Activated naive CD4-positive, alpha-beta T cell treated with anti-CD3 and anti-CD28 coated beads for 36 hours (primary cell): ENCODE measurements at regions not wholly inside any gene's neighbourhood (a gene's known extent, or its start where the extent isn't known, plus 50 kb on each side); places are given as distances from the start of the nearest gene placed in this dataset.

ENCODE experiments used
- CTCF ChIA-PET: fragments of 350-600 bp; sonication (Branson Sonifier 250); formaldehyde crosslinking; loops from one replicate; lab custom pipeline; 2021; ENCODE audit warnings: antibody characterized with exemption; lab: Charles Lee
- DNase-seq: peaks from one replicate; pipeline ENCODE4 v3.0.0-alpha.2; 2020
- H3K27ac Mint-ChIP-seq: one replicate; pipeline ENCODE4 v1.8.0; 2021; ENCODE audit warnings: mild to moderate bottlenecking, mixed read lengths
- H3K27me3 Mint-ChIP-seq: one replicate; pipeline ENCODE4 v1.8.0; 2021; ENCODE audit warnings: low read depth, mixed read lengths
- H3K36me3 Mint-ChIP-seq: one replicate; pipeline ENCODE4 v1.8.0; 2021; ENCODE audit warnings: low read depth, mixed read lengths
- H3K4me1 Mint-ChIP-seq: one replicate; pipeline ENCODE4 v1.8.0; 2021; ENCODE audit warnings: low read depth, mixed read lengths
- H3K4me3 Mint-ChIP-seq: one replicate; pipeline ENCODE4 v1.8.0; 2021; ENCODE audit warnings: mild to moderate bottlenecking, moderate library complexity, mixed read lengths
- H3K9me3 Mint-ChIP-seq: one replicate; pipeline ENCODE4 v1.8.0; 2021; ENCODE audit warnings: mixed read lengths
- intact Hi-C: fragments of 100-400 bp; cut with micrococcal nuclease; formaldehyde crosslinking; loops from one replicate; pipeline ENCODE4 v1.15.1; 2023

GRCh38 chr14:43903209-43903608 lies 603.9 kb downstream of the FSCB start:
- CTCF ChIA-PET, result no interaction called here
- Mint-ChIP-seq H3K4me3 (no peak overlapping the region), H3K36me3 (no peaks in the 10 kb centered on the region), H3K4me1 (no peaks in the 10 kb centered on the region), H3K27ac (no peak overlapping the region), H3K27me3 (no peaks in the 10 kb centered on the region), H3K9me3 (peaks cover 2% of the 10 kb centered on the region)
- no peak for DNase-seq
- intact Hi-C loops, result no loop called here

- intact Hi-C loops, result no loop called here
- CTCF ChIA-PET, result no interaction called here
- DNase-seq, result no peak
- H3K4me1 Mint-ChIP-seq, result no peaks in the 10 kb centered on the region
- no peaks in the 10 kb centered on the region for H3K27me3 Mint-ChIP-seq
- H3K9me3 Mint-ChIP-seq, result peaks cover 2% of the 10 kb centered on the region
- no peak overlapping the region for H3K27ac Mint-ChIP-seq
- H3K4me3 Mint-ChIP-seq, result no peak overlapping the region
- no peaks in the 10 kb centered on the region for H3K36me3 Mint-ChIP-seq
These were observed 605.0 kb downstream of the FSCB start for GRCh38 chr14:43901911-43902673.

- H3K9me3 Mint-ChIP-seq, result no peaks in the 10 kb centered on the region
- H3K36me3 Mint-ChIP-seq, result no peaks in the 10 kb centered on the region
- no peaks in the 10 kb centered on the region for H3K4me1 Mint-ChIP-seq
- DNase-seq, result no peak
- intact Hi-C loops, result no loop called here
- CTCF ChIA-PET, result interaction anchor here (0.6 kb wide), 1 partner anchor 17 kb away, joined by 3 read pairs; no protein-coding TSS in a partner anchor
- H3K27me3 Mint-ChIP-seq, result no peaks in the 10 kb centered on the region
- H3K27ac Mint-ChIP-seq, result no peak overlapping the region
- no peak overlapping the region for H3K4me3 Mint-ChIP-seq
These were observed 606.9 kb downstream of the FSCB start for GRCh38 chr14:43900173-43900655.

GRCh38 chr14:43898687-43899086 lies 608.4 kb downstream of the FSCB start:
- no peaks in the 10 kb centered on the region for H3K27me3 Mint-ChIP-seq
- H3K4me1 Mint-ChIP-seq, result no peaks in the 10 kb centered on the region
- H3K9me3 Mint-ChIP-seq, result no peaks in the 10 kb centered on the region
- no peak overlapping the region for H3K27ac Mint-ChIP-seq
- DNase-seq, result no peak
- no peaks in the 10 kb centered on the region for H3K36me3 Mint-ChIP-seq
- no peak overlapping the region for H3K4me3 Mint-ChIP-seq
- intact Hi-C loops, result no loop called here
- CTCF ChIA-PET, result interaction anchor here (0.9 kb wide), 2 partner anchors 12 to 15 kb away, joined by 3 read pairs; no protein-coding TSS in a partner anchor

GRCh38 chr14:43896044-43896443 lies 611.0 kb downstream of the FSCB start:
- Mint-ChIP-seq H3K27ac (no peak overlapping the region), H3K36me3 (no peaks in the 10 kb centered on the region), H3K4me3 (no peak overlapping the region), H3K4me1 (no peaks in the 10 kb centered on the region), H3K27me3 (no peaks in the 10 kb centered on the region), H3K9me3 (no peaks in the 10 kb centered on the region)
- intact Hi-C loops, result no loop called here
- CTCF ChIA-PET, result no interaction called here
- no peak for DNase-seq

GRCh38 chr14:43894534-43894933 lies 612.5 kb downstream of the FSCB start:
- intact Hi-C loops, result loop anchor here (5.0 kb wide), 1 partner anchor 1672 kb away; no protein-coding TSS in a partner anchor
- DNase-seq, result no peak
- no peaks in the 10 kb centered on the region for H3K27me3 Mint-ChIP-seq
- CTCF ChIA-PET, result interaction anchor here (0.5 kb wide), 1 partner anchor 85 kb away, joined by 4 read pairs; no protein-coding TSS in a partner anchor
- H3K9me3 Mint-ChIP-seq, result no peaks in the 10 kb centered on the region
- no peaks in the 10 kb centered on the region for H3K4me1 Mint-ChIP-seq
- no peak overlapping the region for H3K27ac Mint-ChIP-seq
- H3K36me3 Mint-ChIP-seq, result no peaks in the 10 kb centered on the region
- no peak overlapping the region for H3K4me3 Mint-ChIP-seq

- intact Hi-C loops, result no loop called here
- CTCF ChIA-PET, result no interaction called here
- Mint-ChIP-seq H3K36me3 (no peaks in the 10 kb centered on the region), H3K27me3 (no peaks in the 10 kb centered on the region), H3K27ac (no peak overlapping the region), H3K4me1 (no peaks in the 10 kb centered on the region), H3K4me3 (no peak overlapping the region), H3K9me3 (no peaks in the 10 kb centered on the region)
- DNase-seq, result no peak
These were observed 619.6 kb downstream of the FSCB start for GRCh38 chr14:43887523-43887922.

- CTCF ChIA-PET, result no interaction called here
These were observed 629.6 kb downstream of the FSCB start for GRCh38 chr14:43877351-43877960.

GRCh38 chr14:43872752-43873655 lies 634.1 kb downstream of the FSCB start:
- intact Hi-C loops, result no loop called here
- no peak for DNase-seq
- no peaks in the 10 kb centered on the region for H3K27me3 Mint-ChIP-seq
- no peaks in the 10 kb centered on the region for H3K4me1 Mint-ChIP-seq
- H3K27ac Mint-ChIP-seq, result no peak overlapping the region
- H3K36me3 Mint-ChIP-seq, result no peaks in the 10 kb centered on the region
- peaks cover 2% of the 10 kb centered on the region for H3K9me3 Mint-ChIP-seq
- CTCF ChIA-PET, result no interaction called here
- H3K4me3 Mint-ChIP-seq, result no peak overlapping the region

More at GRCh38 chr14:43877351-43877960, 629.6 kb downstream of the FSCB start:
- Mint-ChIP-seq H3K27ac (no peak overlapping the region), H3K27me3 (no peaks in the 10 kb centered on the region), H3K4me3 (no peak overlapping the region), H3K4me1 (no peaks in the 10 kb centered on the region), H3K9me3 (peaks cover 2% of the 10 kb centered on the region), H3K36me3 (no peaks in the 10 kb centered on the region)
- DNase-seq, result no peak
- intact Hi-C loops, result no loop called here

GRCh38 chr14:43872222-43872621 lies 634.9 kb downstream of the FSCB start:
- CTCF ChIA-PET, result no interaction called here
- no peaks in the 10 kb centered on the region for H3K36me3 Mint-ChIP-seq
- H3K27ac Mint-ChIP-seq, result no peak overlapping the region
- DNase-seq, result no peak
- H3K4me3 Mint-ChIP-seq, result no peak overlapping the region
- H3K27me3 Mint-ChIP-seq, result no peaks in the 10 kb centered on the region
- H3K9me3 Mint-ChIP-seq, result no peaks in the 10 kb centered on the region
- intact Hi-C loops, result no loop called here
- no peaks in the 10 kb centered on the region for H3K4me1 Mint-ChIP-seq

- no peaks in the 10 kb centered on the region for H3K27me3 Mint-ChIP-seq
- no peaks in the 10 kb centered on the region for H3K36me3 Mint-ChIP-seq
- no peak overlapping the region for H3K4me3 Mint-ChIP-seq
- CTCF ChIA-PET, result no interaction called here
- H3K27ac Mint-ChIP-seq, result no peak overlapping the region
- no peak for DNase-seq
- intact Hi-C loops, result no loop called here
- no peaks in the 10 kb centered on the region for H3K4me1 Mint-ChIP-seq
- H3K9me3 Mint-ChIP-seq, result peaks cover 9% of the 10 kb centered on the region
These were observed 648.1 kb downstream of the FSCB start for GRCh38 chr14:43858981-43859380.

GRCh38 chr14:43855556-43855955 lies 651.5 kb downstream of the FSCB start:
- no peak for DNase-seq
- CTCF ChIA-PET, result no interaction called here
- H3K9me3 Mint-ChIP-seq, result peaks cover 9% of the 10 kb centered on the region
- intact Hi-C loops, result no loop called here
- H3K27ac Mint-ChIP-seq, result no peak overlapping the region
- no peaks in the 10 kb centered on the region for H3K36me3 Mint-ChIP-seq
- no peaks in the 10 kb centered on the region for H3K27me3 Mint-ChIP-seq
- H3K4me1 Mint-ChIP-seq, result no peaks in the 10 kb centered on the region
- no peak overlapping the region for H3K4me3 Mint-ChIP-seq
